HG02970 (cell line): ENCODE measurements at regions not wholly inside any gene's neighbourhood (a gene's known extent, or its start where the extent isn't known, plus 50 kb on each side); places are given as distances from the start of the nearest gene placed in this dataset.
"Not testable (repeated sequence)": the region's sequence is repeated elsewhere in the genome, so short reads cannot be mapped to it uniquely, and the experiment has no call there.

Experiments used
- ATAC-seq: cut with Tn5 transposase; IDR thresholded peaks from one replicate; pipeline ENCODE4 v1.9.1; 2021; ENCODE audit warnings: mild to moderate bottlenecking, moderate library complexity, moderate number of reproducible peaks; ENCODE audit not compliant: unreplicated experiment, low FRiP score

DNA sequence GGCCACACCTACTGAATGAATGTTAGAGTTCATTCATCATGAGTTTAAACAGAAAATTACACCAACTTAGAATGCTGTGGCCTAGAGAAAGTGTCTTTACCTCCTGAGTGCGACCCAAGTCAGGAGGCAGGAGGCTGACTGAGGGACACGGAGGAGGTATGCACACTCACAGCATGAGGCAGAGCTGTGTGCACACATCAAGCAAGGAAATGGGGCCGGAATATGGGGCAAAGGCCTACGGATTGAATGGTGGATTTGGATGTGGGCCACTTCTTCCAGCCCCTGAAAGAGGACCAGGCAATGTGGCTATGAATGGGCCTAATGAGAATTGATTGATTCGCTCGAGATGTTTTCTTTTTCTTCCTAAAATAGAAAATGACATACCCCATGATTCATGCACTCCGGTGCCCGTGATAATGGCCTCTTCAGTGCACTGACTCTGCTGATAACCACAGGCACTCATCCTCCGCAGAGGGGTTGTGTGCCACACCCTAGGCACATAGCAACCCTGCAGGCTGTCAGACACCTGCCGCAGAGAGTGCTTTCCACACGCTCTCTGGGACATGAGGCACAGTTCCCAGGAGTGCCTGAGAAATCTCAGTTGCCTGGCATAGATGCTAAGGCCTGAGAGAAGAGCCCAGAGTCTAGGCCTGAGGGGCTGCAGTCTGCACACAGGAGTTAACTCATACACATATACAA lies 155.5 kb downstream of the GLUL start:
- ATAC-seq: no peak

DNA sequence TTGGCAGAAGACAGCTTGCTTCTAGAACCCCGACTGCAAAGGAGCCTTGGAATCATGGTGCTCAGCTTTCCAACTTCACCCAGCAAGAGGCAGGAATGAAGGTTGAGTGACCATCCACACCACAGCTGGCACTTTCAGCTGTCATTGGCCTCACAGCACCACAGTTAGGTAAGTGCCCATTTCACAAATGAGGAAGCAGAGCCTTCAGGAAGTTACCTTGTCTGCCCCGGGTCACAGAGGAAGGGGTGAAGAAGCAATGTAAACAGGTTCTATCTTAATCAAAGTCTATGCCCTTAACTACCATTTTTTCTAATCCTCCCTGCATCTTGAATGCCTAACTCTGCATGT lies 156.0 kb downstream of the GLUL start:
- no peak for ATAC-seq

DNA sequence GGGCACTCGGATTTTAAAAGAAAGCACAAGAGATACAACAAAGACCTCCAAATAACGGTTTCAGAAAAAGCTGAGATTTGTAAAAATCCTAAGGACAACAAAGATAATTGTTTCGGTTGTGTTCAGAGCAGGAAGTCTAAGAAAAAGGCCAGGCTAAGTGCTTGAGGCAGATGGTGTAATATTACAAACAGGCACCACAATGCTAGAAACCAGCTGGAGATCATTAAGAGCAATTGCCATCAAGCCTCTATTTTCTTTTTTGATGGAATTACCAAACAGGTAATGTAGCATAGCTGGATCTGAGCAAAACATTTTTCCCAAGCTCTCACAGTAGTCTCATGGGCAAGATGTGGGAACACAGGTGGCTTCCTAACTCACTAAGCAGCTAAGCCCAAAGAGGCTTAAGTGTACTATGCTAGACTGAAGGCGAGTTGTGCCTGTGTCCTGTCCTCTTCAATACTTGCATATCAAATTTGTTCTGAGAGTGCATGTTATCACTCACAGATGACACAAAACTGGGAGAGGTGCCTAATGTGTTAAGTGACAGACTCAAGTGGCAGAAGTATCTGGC lies 161.6 kb downstream of the GLUL start:
- no peak for ATAC-seq

DNA sequence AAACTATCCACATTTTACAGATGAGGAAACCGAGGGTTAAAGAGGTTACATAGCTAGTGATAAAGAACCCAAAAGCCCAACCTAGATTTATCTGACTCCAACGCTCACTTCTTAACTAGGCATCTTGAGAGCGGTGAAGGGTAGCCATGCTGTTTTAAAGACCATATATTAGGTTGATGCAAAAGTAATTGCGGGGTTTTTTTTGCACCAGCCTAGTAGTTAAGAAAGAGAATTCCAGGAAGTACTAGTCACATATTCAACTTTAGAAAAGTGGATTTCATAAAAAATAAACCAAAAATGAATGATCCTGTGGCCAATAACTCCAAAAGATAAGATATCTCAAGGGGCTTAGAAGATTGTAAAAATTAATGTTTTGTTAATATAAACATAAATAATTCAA lies 162.1 kb downstream of the GLUL start:
- no peak for ATAC-seq

DNA sequence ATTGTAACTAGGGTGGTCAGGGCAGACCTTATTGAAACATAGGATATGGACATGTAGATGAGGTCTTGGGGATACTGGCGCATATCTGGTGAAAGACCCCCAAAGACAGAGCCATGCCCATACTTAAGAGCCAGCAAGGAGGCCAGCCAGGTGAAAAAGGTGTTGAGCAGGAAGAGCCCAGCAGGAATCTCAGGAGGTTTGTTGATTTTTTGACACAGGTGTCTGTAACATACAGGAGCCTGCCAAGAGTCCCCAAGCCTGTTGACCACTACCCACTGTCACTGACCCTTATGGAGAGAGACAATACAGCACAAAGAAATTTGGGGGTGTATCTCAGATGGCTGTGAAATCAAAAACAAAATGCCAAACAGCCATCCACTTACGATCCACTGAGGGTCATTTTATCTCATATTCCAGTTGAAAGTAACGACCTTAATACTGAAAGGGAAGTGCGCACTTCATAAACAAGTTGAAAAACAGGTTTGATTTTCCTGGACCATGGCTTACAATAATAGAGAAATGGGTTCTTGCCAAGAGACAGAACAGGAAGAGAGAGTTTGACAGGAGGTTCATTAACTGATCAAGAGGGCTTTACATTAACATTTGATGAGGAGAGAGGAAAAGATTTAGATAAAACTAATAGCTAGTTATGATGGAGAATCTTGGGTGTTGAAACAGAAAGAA lies 163.6 kb downstream of the GLUL start:
- no peak for ATAC-seq

DNA sequence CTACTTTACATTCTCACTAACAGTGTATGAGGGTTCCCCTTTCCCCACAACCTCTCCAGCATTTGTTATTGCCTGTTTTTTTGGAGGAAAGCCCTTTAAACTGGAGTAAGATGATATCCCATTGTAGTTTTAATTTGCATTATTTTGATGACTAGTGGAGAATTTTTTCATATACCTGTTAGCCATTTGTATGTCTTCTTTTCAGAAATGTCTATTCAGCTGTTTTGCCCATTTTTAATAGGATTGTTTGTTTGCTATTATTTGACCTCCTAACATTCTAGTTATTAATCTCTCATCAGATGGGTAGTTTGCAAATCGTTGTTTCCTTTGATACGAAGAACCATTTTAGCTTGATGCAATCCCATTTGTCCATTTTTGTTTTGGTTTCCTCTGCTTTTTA lies 165.0 kb downstream of the GLUL start:
- no peak for ATAC-seq

DNA sequence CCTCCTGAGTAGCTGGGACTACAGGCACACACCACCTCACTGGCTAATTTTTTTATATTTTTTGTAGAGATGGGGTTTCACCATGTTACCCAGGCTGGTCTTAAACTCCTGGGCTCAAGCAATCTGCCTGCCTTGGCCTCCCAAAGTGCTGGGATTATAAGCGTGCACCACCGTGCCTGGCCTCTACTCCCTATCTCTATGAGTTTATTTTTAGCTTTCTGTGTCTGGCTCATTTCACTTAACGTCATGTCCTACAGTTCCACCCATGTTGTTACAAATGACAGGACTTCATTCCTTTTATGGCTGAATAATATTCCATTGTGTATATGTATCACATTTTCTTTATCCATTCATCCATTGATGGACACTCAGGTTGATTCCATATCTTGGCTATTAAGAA lies 164.2 kb upstream of the ZNF648 start:
- not testable (repeated sequence) for ATAC-seq

DNA sequence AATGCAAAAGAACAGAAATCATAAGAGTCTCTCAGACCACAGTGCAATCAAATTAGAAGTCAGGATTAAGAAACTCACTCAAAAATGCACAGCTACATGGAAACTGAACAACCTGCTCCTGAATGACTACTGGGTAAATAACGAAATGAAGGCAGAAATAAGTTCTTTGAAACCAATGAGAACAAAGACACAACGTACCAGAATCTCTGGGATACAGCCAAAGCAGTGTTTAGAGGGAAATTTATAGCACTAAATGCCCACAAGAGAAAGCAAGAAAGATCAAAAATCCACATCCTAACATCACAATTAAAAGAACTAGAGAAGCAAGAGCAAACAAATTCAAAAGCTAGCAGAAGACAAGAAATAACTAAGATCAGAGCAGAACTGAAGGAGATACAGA lies 160.5 kb upstream of the ZNF648 start:
- ATAC-seq: not testable (repeated sequence)

DNA sequence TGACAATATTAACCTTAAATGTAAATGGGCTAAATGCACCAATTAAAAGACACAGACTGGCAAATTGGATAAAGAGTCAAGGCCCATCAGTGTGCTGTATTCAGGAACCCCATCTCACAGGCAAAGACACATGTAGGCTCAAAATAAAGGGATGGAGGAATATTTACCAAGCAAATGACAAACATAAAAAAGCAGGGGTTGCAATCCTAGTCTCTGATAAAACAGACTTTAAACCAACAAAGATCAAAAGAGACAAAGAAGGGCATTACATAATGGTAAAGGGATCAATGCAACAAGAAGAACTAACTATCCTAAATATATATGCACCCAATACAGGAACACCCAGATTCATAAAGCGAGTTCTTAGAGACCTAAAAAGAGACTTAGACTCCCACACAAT lies 159.9 kb upstream of the ZNF648 start:
- ATAC-seq: not testable (repeated sequence)

DNA sequence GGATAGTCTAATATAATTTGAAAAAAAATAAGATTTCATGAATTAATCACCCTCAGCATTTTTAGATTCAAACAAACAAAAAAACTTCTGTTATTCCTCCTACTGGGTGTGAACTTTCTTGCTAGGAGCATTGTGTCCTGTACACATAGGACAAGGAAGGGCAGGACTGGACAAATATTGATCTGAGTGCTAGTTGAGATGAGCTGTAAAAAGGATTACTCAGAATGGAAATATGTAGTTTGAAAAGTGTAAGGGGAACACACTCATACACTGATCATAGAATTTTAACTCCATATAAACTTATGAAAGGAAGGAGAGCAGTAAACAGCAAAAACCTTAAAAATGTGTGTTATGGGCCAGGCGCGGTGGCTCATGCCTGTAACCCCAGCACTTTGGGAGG lies 156.5 kb upstream of the ZNF648 start:
- no peak for ATAC-seq

DNA sequence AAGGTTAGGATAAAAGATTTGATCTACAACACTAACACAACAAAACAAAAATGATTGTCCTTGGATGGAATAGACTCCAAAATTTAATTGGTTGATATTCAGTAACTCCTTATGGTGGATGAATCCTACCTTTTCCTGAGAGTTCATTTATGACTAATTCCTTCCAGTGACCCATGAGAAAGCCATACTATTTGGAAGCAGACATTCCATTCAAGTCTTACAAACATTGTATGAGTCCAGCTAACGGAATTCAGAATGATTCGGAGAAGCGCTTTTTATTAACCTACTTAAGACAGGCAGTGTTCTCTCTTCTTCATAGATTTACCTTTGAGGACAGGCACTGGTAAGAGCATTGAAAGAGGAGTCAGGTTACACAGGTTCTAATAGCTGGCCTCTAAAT lies 155.6 kb upstream of the ZNF648 start:
- no peak for ATAC-seq

DNA sequence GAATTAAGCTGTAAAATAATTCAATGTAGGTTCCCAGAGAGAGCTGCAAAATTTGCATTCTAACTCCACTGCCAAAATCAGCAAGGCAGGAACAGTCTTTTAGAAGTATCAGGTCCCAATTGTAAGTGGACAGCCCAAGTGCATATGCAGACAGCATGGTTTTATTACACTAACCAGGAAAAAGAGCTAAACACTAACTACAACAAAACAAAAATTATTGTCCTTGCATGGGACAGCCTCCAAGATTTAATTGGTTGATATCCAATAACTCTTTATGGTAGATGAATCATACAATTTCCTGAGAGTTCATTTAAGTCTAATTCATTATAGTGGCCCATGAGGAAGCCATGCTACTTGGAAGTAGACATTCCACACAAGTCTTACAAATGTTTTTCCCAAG lies 154.3 kb upstream of the ZNF648 start:
- ATAC-seq: no peak

DNA sequence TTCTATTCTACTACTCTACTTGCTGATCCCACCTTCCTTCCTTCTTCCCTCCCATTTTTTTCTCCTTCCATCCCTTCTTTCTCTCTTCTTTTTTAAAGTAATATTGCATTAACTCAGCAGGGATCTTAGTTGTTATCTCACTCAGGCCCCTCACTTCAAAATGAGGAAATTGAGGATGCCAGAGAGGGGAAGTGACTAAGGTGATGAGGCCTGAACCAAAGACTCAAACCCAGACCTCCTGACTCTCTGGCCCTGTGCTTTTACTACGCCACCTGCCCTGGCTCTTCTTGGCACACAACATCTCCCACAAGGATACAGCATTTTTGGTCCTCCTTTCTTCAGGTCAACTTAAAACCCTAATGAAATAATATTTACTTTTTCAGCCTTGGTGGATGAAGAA lies 151.7 kb upstream of the ZNF648 start:
- ATAC-seq: no peak

DNA sequence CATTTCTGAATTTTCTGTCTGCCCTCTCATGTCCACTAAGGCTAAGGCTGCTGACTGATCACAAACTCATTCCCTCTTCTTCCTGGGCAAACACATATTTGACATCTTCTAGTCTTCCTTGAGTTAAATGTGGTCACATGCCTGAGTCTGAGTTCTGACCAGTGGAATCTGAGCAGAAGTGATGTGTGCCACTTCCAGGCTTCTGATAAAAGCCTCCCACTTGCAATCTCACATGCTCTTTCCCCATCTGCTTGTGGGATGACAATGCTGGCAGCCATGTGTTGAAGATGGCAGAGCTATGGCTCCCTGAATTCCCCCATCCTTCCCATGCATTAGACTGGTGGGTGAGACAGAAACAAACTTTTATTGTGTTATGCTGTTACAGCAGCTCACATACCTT lies 149.9 kb upstream of the ZNF648 start:
- ATAC-seq: no peak

DNA sequence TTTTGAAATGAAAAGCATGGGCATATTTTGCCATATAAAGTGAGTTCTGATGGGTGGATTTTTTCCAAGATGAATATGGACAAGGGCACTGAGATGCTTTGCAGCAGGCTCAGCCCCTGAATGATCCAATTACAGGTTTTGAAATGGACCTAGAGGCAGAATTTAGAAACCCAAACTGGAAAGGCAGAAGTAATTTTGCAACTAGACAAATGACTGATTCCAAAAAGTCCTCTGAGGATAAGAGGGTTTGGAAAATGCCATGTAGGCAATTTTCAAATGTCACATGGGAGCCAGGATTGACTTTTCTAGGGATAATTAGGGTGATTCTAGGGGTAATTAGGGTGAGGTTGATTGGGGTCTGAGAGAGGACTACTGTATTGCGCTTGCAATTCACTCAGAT lies 148.9 kb upstream of the ZNF648 start:
- ATAC-seq: no peak

DNA sequence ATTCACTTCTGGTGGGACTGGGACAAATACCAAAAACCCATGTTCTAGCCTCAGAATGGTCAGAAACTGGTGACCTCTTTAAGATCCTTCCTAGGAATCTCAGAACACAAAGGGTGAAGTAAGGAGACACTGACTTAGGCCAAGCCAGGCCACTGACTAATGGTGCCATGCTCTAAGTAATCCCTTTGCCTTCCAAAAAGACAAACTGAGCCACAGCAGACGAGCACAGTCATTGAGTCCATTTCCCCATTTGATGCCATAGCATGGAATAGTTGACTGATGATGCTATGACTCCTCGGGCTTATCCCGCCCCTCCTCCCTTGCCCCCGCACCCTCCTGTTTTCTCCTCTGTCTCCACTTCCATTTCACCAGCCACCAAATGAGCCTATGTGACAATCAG lies 145.8 kb upstream of the ZNF648 start:
- ATAC-seq: no peak

DNA sequence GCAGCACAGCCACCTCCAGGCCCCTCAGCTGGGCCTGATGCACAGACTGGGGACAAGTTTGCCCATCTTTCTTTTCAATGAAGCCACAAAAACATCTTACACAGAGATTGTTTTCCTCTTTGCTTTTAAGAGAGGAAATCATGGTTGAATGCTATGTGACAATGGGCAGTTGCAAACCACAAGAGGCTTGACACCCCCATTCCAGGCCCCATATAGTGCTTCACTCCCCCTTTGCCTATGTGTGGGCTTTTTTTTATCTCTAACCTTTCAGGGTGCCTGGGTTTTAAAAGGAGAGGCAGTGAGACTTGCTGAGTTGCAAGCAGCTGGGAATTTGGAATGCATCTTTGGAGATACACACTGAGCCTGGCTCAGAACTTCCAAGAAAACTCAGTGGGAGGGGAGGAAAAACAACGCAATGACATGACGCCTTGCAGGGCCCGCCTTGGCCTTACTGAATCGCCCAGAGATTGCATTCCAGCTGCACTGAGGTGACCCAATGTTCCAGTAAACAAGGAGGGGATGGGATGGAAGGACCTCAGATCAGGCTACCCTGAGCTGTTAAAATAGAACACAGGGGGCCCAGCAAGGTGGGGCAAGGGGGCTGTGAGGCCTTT lies 145.2 kb upstream of the ZNF648 start:
- ATAC-seq: no peak

DNA sequence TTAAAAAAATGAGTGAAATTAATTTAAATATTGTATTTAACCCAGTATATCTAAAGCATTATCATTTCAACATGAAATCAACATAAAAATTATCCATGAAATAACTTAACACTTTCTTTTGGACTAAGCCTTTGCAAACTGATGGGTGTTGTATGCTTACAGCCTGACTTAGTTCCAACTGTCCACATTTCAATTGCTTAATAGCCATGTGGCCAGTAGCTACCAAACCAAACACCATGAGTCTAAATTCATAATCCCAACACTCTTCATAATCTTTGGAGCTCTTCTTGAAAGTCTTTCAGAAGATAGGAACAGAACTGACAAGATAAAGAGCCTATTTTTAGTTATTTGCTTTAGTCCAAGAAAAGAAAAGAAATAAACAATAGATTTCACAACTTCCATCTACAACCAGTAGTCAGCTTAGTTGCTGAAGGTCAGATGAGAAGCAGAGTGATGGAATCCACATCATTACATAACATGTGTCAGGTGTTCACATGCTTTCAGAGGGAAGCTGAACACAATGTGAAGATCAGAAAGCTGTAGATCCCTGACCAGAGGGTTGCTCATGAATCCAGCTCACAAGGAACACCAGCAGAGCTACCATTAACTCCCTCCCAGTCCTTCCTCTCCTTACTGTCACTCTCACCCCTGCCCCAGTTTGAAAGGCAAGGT lies 144.0 kb upstream of the ZNF648 start:
- ATAC-seq: no peak

DNA sequence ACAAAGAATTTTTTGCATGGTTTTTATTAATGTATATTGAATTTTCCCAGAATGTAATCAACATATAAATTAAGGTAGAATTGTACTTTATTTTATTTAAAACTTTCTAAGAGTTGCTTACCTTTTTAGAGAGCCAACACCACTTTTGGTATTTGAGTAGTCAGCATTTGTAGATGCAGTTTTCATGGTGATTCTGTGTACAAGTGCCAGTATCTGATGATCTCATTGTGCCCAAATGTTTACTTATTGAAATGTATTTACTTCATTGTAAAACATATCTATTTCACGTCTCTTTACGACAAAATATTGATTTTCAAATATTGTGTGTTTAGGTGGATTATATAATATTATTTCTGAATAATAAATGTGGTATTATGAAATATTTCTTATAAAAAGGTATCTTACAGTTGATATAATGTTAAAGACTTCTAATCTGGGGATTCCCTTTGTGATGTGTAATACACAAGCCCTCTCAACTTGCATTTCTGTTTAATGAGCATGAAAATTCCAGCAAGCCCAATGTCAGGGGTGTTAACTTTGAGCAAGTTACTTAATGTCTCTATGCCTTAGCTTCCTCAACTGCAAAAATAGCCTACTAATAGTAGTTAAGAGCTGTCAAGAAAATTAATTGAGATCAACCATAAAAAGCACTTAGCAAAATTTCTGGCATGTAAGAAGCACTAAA lies 141.8 kb upstream of the ZNF648 start:
- no peak for ATAC-seq

DNA sequence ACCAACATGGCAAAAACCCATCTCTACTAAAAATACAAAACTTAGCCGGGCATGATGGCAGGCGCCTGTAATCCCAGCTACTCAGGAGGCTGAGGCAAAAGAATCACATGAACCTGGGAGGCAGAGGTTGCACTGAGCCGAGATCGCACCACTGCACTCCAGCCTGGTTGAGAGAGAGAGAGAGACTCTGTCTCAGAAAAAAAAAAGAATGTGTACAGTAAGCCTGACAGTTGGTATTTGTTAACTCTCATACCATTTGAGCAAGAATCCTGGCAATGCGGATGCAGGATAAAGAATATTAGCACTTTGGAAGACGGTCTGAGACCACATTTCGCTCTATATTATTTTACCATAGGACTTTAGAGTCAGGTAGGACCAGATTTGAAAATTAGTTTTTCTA lies 140.0 kb upstream of the ZNF648 start:
- not testable (repeated sequence) for ATAC-seq
